ENCODE measurements at regions not wholly inside any gene's neighbourhood (a gene's known extent, or its start where the extent isn't known, plus 50 kb on each side); places are given as distances from the start of the nearest gene placed in this dataset.

DNA sequence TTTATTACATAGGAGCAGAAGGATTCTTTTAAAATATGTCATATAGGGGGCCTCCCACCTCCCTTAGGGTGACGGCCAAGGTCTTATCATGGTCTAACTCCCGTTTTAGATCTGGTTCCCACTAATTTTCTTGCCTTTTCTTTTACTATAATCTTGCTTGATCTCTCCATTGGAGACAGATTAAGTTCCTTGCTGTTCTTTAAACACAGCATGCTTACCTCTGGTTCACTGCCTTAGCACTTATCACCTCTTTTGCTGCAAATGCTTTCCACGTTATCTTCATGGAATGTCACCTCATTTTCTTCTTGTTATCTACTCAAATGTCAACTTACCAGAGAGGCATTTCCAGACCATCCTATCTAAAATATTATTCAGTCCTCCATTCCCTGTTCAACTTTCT is 1047.6 kb downstream of the TLE4 start:
- intact Hi-C loops (cut with DNase I, micrococcal nuclease), result no loop called here
- no peak for ATAC-seq
- DNase-seq, result no peak

- DNase-seq (no peak), ATAC-seq (no peak)
- intact Hi-C loops (cut with DNase I, micrococcal nuclease), result no loop called here
These were observed 1044.2 kb downstream of the TLE4 start for GRCh38 chr9:80615964-80616363.

DNA sequence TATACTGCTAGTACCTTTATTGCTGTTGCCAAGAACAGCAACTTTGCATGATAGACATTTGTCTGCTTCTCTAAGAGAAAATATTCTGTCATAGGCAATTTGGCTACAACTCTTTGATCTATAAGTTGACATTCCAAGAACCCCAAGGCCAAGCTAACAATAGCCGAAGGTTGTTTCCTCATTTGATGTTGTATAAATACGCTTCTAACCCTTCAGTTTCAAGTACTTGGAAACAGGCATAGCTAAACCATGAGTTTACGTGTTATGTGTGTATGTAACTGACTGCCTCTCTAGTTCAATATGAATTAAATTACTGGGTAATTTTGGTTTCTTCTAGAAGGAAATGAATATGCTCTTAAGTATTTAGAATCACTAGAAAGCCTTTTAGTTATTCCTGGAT is 1034.0 kb downstream of the TLE4 start:
- ATAC-seq (peak; percentile 54), DNase-seq (no peak)
- intact Hi-C loops (cut with DNase I, micrococcal nuclease), result no loop called here

GRCh38 chr9:80605129-80605528 is 1033.4 kb downstream of the TLE4 start:
- intact Hi-C loops (cut with DNase I, micrococcal nuclease), result no loop called here
- DNase-seq, result no peak
- ATAC-seq, result peak; percentile 54

DNA sequence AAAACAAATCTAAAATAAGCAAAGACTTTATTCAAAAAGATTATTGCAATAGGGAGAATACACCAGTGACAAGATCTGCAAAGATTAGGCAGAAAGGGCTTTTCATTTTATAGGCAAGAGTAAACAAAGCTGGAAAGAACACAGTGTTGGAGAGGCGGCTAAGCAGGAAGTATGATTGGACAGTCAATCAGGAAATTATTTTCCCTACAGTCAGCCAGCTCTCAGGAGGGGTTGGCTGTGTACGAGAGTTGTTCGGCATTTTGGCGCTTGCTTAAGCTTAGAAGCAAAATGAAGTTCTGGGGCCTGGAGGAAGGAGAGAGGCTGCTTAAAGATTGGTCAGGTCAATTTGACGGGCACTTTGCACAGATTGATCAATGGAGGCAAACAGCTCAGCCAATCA is 1030.5 kb downstream of the TLE4 start:
- intact Hi-C loops (cut with DNase I, micrococcal nuclease), result no loop called here
- DNase-seq (no peak), ATAC-seq (no peak)

GRCh38 chr9:80596579-80596978 is 1024.8 kb downstream of the TLE4 start:
- ATAC-seq (no peak), DNase-seq (no peak)
- intact Hi-C loops (cut with DNase I, micrococcal nuclease), result no loop called here

- DNase-seq, result no peak
- intact Hi-C loops (cut with DNase I, micrococcal nuclease), result no loop called here
- ATAC-seq, result no peak
These were observed 1023.4 kb downstream of the TLE4 start for GRCh38 chr9:80595192-80595591.

DNA sequence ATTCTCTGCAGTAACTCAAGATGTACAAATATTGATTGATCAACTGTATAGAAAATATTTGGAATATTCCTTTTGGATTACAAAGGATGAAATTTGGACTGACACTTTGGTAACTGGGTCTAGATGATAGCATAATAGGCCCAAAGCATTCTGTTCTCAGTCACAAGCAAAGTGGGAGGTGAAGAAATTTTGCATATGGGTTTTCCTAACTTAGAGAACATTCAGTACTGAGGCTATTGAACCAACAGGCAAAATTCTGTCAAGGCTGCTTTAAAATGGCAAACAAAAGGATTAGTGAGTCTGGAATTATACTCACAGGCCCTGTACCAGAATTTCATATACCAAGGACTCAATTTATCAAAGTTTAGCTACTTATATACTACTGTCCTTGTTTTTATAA is 1020.6 kb downstream of the TLE4 start:
- DNase-seq, result no peak
- intact Hi-C loops (cut with DNase I, micrococcal nuclease), result no loop called here
- no peak for ATAC-seq

GRCh38 chr9:80586786-80587330 is 1015.1 kb downstream of the TLE4 start:
- ATAC-seq (no peak), DNase-seq (no peak)
- intact Hi-C loops (cut with DNase I, micrococcal nuclease), result no loop called here

DNA sequence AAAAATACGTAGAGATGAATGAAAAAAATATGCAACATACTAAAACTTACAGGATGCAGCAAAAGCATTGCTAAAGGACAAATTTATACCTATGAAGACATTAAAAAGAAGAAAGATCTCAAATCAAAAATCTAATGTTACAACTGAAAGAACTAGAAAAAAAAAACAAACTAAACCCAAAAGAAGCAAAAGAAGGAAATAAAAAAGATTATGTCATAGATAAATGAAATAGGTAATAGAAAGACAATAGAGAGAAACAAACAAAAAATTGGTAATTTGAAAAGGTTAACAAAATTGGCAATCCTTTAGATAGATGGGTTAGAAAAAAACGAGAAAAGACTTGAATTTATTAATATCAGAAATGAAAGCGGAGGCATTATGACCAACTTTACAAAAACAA is 1000.2 kb downstream of the TLE4 start:
- no peak for DNase-seq
- no peak for ATAC-seq
- intact Hi-C loops (cut with DNase I, micrococcal nuclease), result no loop called here

DNA sequence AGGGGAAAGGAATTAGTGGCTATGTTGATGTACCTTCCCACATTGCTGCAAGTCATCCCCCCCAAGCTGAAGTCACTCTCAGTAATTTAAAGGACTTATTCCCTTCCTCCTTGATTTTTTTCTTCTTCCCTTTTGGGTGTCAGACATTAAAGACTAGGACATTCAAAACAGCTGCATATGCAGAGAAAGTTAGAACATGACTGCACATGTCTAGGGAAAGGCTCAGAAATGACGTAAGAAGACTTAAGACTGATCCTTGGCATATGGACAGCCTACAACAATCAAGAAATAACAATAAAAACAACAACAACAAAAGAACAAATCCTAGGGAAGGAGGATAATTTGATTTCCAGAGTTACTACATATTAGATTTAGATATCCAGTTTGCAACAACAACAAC is 997.5 kb downstream of the TLE4 start:
- no peak for DNase-seq
- ATAC-seq, result no peak
- intact Hi-C loops (cut with DNase I, micrococcal nuclease), result no loop called here

DNA sequence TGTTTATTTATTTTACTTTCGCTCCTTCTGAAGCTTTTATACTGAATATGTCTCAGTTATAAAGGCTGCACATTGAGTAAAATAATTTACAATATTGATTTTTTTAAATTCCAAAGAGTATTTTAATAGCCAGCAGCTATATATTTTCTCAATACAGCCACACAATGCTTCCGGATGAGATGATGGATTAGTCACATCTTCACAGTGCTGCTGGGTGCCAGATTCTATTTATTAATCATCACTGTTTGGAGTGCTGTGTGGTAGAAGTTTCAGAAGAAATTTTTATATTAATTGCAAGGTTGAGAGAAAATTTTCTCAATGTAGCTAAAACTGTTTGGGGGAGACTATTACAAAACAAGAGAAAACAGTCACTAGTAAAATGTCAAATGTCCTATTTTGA is 989.8 kb downstream of the TLE4 start:
- intact Hi-C loops (cut with DNase I, micrococcal nuclease), result no loop called here
- ATAC-seq, result no peak
- DNase-seq, result no peak

DNA sequence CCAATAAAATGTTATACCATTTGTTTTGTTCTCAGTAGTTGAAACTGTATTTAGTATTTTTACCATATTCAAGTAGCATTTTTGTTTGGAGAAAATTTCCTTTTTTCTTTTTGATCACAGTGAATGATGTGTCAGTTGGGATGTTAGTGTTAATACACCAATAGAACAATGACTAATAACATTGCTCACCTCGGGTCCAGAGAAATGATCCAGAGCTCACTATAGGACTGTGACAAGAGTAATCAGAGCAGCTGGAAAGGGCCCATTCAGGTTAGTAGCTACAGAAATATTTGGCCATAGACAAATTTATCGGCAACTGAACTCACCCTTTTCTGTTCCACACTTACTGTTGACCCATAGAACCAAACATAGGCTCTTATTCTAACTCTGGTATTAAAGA is 989.2 kb downstream of the TLE4 start:
- ATAC-seq, result no peak
- intact Hi-C loops (cut with DNase I, micrococcal nuclease), result no loop called here

GRCh38 chr9:80557256-80557655 is 985.5 kb downstream of the TLE4 start:
- DNase-seq (no peak), ATAC-seq (no peak)
- intact Hi-C loops (cut with DNase I, micrococcal nuclease), result no loop called here

More for the DNA sequence above, 989.2 kb downstream of the TLE4 start:
- no peak for DNase-seq

DNA sequence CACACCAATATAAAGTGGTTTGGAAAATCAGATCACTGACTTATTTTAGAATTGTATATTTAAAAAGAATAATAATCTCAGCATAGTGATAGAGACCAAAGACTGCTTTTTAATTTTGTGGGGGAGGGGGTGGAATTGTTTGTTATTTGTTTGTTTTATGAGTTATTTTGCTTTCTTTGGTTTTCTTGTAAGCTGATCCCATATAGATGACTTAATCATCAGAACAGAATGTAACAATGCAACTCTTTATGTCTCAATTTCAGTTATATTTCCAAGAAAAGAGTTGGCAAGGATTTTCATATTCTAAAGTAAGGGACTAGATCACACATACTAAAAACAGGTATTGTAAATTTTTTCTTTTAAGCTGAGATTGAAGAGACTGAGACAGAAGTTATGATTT is 984.9 kb downstream of the TLE4 start:
- DNase-seq (no peak), ATAC-seq (no peak)
- intact Hi-C loops (cut with DNase I, micrococcal nuclease), result no loop called here

DNA sequence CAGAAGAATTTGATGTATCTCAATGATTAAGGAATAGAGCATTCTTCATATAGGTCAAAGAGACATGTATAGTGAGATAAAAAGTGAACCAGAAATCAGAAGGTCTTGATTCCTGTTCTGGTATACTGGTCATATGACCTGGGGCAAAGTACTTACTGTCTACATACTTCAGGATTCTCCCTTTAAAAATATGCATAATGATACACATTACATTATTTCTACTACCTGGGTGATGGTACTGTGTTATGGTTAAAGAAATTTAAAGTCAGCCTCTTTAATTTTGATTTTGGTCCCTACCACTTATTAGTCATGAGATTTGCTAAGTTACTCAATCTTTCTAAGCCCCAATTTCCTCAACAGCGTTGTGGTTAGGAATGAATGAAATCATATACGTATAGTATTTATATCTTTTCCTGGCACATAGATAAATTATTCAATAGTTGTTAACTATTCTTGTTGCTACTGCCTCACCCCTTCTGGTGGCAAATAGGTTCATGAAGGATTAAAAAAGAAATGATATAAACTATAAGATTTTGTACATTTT is 984.1 kb downstream of the TLE4 start:
- no peak for ATAC-seq
- intact Hi-C loops (cut with DNase I, micrococcal nuclease), result no loop called here
- no peak for DNase-seq

DNA sequence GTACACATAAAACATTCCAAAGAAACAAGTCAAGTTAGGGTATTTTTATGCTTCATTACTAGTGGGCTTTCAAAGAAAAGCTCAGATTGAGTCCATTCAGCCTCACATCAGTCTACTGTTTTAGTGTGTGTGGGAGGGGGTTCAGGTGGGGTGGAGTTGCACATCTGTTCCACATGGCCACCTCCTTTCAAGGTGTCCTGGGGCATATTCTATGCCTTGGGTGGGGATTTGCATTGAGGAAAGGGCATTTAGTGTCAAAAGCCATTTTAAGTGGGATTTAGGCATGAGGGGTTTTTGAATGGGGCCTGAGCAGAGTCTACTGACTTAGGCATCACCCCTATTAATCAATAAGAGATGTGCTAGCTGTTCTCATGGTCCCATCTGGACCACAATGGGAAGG is 983.1 kb downstream of the TLE4 start:
- intact Hi-C loops (cut with DNase I, micrococcal nuclease), result no loop called here
- ATAC-seq (no peak), DNase-seq (no peak)

DNA sequence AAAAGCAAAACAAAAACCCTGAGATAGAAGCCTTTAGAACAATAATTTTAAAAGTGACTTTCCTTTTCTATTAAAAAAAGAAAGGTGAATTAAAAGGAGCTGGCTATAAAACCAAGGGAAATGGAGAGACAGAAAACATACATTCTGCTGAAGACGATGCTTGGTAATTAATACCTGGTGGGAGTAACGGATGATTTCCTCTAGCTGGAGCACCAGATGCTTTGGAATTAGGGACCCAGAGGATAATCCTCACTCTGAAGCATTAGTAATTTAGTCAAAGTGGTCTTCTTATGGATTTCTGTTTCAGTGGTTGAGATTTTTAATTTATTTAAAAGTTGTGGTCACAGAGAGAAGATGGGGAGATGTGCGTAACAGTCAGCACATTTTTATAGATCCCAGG is 982.5 kb downstream of the TLE4 start:
- ATAC-seq, result no peak
- intact Hi-C loops (cut with DNase I, micrococcal nuclease), result no loop called here
- no peak for DNase-seq

DNA sequence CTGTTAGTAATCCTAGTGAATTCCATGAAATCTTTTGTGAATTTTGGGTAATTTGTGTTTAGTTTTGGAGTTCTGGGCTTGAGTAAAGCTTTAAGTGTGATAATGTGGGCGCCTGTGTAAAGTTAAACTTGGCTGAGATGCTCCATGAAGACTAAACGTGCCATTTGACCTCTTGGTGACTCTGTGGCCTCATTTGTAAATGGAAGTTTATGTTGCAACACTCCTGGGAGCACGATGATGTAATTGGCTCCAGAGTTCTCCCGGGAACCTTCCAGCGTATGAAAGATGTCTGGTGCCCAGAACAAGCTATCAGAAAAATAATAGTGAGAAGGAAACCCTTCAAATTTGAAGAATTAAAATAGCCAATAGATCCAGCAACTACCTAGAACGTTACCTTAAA is 981.2 kb downstream of the TLE4 start:
- ATAC-seq (no peak), DNase-seq (no peak)
- intact Hi-C loops (cut with DNase I, micrococcal nuclease), result no loop called here

GRCh38 chr9:80550181-80550580 is 978.4 kb downstream of the TLE4 start:
- ATAC-seq (no peak), DNase-seq (no peak)
- intact Hi-C loops (cut with DNase I, micrococcal nuclease), result no loop called here

DNA sequence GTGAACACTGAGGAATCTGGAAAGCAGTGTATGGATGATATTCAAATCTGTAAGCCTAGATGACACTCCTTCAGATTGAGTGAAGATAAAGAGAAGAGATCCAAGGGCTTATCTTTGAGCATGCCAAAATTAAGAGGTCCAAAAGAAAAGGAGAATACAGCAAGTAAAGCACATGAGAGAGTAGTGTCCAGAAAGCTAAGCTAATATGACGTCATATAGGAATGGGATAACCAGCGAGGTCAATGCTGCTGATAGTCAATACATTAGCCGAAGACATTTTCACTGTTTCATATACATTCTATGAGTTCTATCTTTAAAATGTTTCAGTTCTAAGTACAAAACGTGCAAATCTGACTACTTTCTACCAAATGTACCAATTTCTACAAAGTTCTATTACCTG is 975.8 kb downstream of the TLE4 start:
- no peak for DNase-seq
- intact Hi-C loops (cut with DNase I, micrococcal nuclease), result no loop called here

DNA sequence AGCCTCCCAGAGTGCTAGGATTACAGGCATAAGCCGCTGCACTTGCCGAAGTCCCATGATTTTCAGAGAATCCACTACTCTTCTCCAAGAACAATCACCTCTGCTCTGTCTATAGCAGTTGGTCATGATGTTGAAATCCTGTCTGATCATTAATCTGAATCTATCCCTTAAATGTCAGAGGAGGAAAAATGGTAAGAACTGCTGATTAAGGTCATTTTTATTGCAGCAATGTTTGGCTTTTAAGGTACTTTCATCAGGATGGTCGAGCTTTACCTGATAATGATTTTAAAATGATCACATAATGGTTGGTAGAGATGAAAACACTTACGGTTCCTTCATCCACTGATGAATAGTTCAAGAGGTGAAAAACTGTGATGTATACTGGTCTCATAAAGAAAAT is 968.6 kb downstream of the TLE4 start:
- no peak for ATAC-seq

More for the DNA sequence above, 975.8 kb downstream of the TLE4 start:
- ATAC-seq, result no peak

More for the DNA sequence above, 968.6 kb downstream of the TLE4 start:
- intact Hi-C loops (cut with DNase I, micrococcal nuclease), result no loop called here
- DNase-seq, result no peak

Data from left colon (tissue), 2 donors.